Esophagus muscularis mucosa (tissue), 3 donors: ENCODE measurements at regions not wholly inside any gene's neighbourhood (a gene's known extent, or its start where the extent isn't known, plus 50 kb on each side); places are given as distances from the start of the nearest gene placed in this dataset.

ENCODE experiments used
- POLR2A ChIP-seq: fragments of 450-650 bp; IDR thresholded peaks from one replicate; pipeline ENCODE4 v1.6.1; 2017; ENCODE audit warnings: antibody characterized with exemption, moderate library complexity, mild to moderate bottlenecking, low read depth
- POLR2AphosphoS5 ChIP-seq, 2 donors: sonication (generic); formaldehyde crosslinking; IDR thresholded peaks; one replicate each; pipeline ENCODE4 v1.6.1; 2017; ENCODE audit warnings: antibody characterized with exemption in 2 of 2
- TF ChIP-seq, protein P1 (sequence below), 3 experiments: fragments of 200-600 bp in 2 of 3; fragments of 450-650 bp in 1 of 3; sonication (generic) in 2 of 3; IDR thresholded peaks; one replicate each; pipeline ENCODE4 v1.5.1; 2017 to 2019; ENCODE audit warnings: antibody characterized with exemption in 3 of 3, mild to moderate bottlenecking in 2 of 3, moderate library complexity in 1 of 3

DNA sequence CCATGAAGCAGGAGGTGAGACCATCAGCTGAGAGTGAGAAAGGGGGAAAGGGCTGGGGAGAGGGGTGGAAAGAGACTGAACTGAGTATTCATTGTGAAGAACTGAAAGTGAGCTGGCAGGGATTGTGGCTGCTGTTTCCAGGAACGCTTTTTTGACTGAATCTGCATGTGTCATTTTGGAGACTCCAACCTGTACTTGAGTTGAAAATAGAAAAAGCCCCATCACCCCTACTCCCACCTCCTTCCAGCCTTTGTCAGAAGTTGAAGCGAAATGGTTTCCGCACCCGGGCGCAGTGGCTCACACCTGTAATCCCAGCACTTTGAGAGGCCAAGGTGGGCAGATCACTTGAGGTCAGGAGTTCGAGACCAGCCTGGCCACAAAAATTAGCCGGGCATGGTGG is 128.0 kb upstream of the GPR12 start:
- TF ChIP-seq, protein P1, sequence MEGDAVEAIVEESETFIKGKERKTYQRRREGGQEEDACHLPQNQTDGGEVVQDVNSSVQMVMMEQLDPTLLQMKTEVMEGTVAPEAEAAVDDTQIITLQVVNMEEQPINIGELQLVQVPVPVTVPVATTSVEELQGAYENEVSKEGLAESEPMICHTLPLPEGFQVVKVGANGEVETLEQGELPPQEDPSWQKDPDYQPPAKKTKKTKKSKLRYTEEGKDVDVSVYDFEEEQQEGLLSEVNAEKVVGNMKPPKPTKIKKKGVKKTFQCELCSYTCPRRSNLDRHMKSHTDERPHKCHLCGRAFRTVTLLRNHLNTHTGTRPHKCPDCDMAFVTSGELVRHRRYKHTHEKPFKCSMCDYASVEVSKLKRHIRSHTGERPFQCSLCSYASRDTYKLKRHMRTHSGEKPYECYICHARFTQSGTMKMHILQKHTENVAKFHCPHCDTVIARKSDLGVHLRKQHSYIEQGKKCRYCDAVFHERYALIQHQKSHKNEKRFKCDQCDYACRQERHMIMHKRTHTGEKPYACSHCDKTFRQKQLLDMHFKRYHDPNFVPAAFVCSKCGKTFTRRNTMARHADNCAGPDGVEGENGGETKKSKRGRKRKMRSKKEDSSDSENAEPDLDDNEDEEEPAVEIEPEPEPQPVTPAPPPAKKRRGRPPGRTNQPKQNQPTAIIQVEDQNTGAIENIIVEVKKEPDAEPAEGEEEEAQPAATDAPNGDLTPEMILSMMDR (IDR thresholded peaks at IDR 0.05) = no peak
- TF ChIP-seq POLR2A (no peak), POLR2AphosphoS5 (IDR thresholded peaks at IDR 0.05) (no peak)
